SH-SY5Y (cell line): ENCODE measurements at regions not wholly inside any gene's neighbourhood (a gene's known extent, or its start where the extent isn't known, plus 50 kb on each side); places are given as distances from the start of the nearest gene placed in this dataset.

Experiments used
- GATA2 ChIP-seq: IDR thresholded peaks from 2 replicates; pipeline ENCODE4 v1.6.1; 2011; ENCODE audit warnings: mild to moderate bottlenecking, low read depth, low read length
- GATA3 ChIP-seq: IDR thresholded peaks from 2 replicates; pipeline ENCODE4 v1.6.1; 2011; ENCODE audit warnings: low read depth, mild to moderate bottlenecking, low read length, moderate library complexity

DNA sequence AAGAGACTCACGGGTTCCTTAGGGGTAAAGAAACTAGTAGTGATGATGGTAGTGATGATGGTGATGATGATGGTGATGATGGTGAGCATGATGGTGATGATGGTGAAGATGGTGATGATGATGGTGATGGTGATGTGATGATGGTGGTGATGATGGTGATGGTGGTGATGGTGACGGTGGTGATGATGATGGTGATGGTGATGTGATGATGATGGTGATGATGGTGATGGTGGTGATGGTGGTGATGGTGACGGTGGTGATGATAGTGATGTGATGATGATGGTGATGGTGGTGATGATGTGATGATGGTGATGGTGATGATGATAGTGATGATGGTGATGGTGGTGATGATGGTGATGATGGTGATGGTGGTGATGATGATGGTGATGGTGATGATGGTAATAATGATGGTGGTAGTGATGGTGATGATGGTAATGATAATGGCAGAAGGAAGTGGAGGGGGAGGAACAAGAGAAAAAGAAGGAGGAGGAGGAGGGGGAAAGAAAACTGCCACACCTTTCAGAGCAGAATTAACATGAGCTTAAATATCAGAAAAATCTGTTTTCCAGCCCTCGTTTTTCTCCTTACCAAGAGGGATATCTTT lies 85.5 kb downstream of the FZD10 start:
- TF ChIP-seq GATA3 (no peak), GATA2 (no peak)

DNA sequence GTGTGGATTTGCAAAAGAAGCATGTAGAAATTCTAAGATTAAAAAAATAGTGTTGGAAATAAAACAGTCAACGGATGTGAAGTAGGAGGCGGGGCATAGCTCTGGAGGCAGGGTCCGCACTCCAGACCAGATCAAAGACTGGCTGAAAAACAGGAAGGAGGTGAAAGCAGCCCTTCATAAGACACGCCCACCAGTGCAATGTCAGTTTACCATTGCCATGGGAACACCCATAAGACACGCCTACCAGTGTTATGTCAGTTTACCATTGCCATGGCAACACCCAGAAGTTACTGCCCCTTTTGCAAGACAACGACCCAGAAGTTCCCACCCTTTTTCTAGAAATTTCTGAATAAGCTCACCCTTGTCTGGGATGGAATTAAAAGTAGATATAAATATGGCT lies 87.1 kb downstream of the FZD10 start:
- TF ChIP-seq GATA2 (no peak), GATA3 (no peak)

DNA sequence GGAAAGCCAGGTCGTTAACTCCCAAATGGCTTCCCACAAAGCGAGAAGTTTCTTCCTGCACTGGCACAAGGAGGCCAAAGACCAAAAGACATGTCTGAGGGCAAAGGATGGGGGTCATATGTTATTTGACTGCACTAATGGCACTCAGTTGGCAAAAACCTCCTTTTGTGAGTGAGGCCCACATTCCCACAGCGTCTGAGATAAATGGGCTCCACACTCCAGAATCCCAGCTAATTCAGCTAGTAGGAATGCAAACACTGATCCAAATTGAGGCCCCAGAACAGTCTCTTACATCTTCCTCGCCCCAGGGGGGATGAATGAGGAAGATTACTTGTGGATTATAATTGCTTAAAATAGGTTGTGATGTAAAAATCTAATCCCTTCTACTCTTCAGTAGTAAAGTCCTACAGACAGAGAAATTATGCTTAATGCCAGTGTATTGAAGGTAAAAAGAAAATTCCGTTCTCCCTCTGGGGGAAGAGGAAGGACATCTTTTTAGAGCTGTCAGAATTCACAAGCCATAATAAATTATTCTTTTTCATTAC lies 86.4 kb upstream of the PIWIL1 start:
- TF ChIP-seq GATA2 (no peak), GATA3 (no peak)

DNA sequence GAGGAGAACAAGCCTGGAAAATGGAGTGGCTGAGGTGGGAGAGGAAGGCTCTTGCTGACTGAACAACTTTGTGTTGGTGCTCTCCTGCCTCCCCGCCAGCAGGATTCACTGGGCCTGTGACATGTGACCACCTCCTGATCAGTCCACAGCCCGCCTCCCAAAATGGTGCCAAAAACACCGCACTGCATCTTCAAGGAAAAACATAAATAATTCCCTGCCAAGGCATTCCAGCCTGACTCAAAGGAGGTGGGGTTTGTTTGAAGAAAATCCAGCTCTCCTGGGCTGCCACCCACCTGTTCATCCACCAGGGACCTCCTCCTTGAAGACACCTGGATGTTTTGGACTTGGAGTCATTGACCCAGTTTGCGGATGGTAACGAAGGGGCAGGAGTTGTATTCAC lies 83.8 kb upstream of the PIWIL1 start:
- TF ChIP-seq GATA3 (no peak), GATA2 (no peak)

DNA sequence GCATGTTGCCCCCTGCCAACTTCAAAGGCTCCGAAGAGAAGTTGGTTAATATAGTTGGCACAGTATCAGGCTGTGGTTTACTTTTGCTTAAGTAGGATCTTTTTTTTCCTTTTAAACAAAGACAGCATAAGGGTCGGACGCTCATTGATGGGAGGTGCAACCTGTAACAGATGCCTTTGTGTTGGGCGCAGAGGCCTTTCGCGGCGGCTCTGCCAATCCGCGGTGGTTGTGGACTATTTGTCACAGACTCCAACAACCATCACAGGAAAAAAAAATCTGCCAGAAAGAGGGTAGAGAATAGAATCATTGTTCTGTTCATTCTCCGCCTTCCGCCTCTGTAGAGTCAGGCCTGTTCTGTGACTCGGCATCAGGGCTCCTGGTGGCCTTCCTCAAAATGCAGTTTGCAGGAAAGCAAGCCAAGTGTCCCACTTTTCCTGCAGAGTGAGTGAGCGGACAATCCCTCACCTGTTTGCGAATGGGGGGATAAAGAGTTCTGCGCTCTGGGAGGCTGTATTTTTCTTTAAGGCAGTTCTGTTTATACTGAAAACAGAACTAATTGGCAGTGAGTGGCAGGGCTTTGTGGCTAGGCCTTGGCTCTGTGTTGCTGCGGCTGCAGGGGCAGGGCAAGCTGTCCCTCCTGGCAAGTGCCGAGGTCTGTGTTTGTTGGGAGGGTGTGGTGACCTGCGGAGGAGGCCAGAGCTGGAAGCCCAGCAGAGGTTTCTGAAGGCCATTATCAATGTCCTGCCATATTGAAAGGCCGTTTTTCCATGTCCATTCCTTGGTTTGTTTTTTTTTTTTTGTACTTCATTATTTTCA lies 83.0 kb upstream of the PIWIL1 start:
- no peak for TF ChIP-seq GATA2
- no peak for TF ChIP-seq GATA3

DNA sequence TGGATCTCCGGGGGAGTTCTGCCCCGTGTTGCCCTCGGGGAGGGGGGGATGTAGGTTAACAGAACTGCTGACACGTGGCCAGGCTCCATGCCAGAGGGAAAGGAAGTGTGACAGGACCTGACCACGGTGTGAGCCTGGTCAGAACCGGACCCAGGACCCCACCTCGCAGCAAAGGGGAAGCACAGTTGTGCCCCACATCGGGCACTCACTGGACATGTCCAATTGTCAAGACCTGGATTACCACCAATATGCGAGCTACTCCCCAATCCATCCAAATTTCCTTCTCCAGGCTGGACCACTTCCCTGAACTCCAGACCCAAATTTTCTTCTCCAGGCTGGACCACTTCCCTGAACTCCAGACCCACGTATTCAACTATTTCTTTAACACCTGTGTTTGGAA lies 78.8 kb upstream of the PIWIL1 start:
- TF ChIP-seq GATA2 (no peak), GATA3 (no peak)

DNA sequence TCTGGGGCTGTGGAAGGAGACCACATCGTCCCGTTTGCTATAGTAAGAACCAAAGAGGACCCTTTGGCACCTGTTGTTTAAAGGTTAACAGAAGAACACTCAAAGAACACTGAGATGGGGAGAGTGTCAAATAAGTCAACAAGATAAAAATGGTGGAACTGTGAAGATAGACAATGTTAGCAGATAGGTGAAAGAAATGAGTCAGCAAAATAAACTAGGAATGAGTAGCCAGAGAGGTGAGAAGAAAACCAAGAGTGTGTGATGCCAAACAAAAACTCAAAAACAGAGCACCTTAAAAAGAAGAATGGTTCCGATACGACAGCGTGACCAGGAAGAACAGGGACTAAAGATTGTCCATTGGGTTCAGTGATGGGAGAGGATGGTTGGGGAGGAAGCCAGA lies 74.7 kb upstream of the PIWIL1 start:
- TF ChIP-seq GATA3 (no peak), GATA2 (no peak)

DNA sequence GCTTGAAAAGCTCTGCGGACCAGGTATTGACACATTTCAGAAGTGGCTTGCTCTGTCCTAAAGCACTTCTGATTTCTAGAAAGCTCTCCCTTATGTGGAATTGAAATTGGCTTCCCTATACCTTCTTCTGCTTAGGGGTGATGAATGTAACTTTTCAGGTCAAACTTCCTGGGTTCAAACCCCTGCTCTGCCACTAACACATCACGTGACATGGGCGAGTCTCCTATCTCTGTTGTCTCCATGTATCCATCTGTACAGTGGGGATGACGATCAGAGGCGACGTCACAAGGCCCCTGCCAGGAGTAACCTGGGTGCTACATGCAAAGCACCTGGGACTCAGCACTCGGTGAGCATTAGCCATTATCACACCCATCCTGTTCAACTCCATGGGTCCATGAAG lies 73.7 kb upstream of the PIWIL1 start:
- TF ChIP-seq GATA2 = no peak
- TF ChIP-seq GATA3 = no peak

DNA sequence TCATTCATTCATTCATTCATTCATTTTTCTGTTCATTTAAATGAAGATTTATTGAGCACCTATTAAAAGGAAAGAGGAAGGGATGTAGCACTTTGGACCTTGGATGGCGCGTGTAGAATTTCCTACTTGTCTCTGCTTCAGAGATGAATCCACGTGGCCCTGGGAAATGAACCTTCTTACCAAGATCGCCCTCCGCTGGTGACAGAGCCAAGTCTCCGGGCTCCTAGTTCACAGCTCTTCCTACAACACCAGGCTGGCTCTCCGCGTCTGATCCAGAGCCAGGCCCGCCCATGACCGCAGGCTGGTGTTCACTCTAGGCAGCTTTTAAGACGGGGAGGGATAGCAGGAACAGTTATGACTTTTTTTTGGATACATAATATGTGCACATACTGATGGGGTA lies 70.9 kb upstream of the PIWIL1 start:
- TF ChIP-seq GATA2 (no peak), GATA3 (no peak)

DNA sequence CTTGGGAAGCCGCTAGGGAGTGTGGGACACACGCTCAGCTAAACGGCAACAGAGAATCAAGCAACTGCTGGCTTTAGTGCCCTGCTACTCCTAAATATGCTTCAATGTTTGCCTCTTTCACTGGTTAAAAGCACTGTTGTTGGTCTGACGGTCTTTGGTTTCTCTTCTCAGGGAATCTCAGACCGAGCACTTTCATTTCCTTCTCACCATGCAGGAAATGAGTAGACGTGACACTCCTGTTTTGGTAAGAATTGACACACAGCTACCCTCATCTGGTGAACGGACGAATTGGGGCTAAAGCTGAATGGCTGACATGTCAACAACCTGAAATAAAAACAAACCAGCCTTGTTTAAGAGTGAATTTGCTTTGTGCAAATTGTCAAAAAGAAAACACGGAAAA lies 57.5 kb upstream of the PIWIL1 start:
- TF ChIP-seq GATA2 (no peak), GATA3 (no peak)

DNA sequence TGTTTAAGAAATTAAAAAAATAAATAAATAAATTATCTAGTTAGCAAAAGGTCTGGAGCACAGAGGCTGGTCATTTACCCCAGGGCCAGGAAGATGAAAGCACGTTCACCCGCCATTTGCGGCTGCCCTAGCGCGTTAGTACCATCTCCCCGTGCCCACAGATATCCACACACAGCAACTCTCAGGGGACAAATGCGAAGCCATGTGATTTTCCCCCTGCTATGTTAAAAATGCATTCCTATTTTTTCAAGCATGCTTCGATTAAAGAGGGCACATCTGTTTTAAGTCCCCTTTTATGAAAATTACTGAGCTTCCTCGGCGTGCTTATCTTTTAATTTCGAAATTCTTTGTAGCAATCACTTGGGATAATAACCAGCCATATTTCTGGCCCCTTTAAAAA lies 56.9 kb upstream of the PIWIL1 start:
- TF ChIP-seq GATA3 (no peak), GATA2 (no peak)

DNA sequence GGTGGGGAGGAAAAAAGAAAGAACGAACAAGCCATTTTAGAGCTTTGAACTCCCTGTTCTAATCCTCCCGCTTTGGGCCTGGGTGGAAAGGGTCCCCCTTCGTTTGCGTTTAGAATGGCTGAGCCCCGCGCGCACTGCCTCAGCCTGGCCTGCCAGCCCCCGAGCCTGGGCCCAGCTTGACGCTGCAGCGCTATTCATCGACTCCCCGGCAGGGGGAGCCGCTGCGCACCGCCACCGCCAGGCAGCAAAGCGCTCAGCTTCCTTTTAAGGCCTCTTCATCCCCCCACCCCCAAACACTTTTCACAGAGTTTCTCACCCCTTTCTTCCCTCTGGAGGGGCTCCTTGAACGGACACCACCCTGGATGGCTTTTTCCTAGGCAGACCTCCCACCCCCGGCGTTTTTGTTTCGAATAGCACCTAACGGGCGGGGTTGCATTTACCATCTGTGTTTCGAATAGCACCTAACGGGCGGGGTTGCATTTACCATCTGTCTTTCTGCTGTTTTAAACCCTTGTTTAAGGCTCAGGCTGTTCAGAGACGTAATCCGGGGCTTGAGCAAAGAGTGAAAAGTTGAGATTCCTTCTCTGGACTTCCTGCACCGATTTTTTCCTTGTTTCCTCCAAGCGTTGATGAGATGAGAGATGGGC lies 56.4 kb upstream of the PIWIL1 start:
- no peak for TF ChIP-seq GATA3
- TF ChIP-seq GATA2 = no peak

DNA sequence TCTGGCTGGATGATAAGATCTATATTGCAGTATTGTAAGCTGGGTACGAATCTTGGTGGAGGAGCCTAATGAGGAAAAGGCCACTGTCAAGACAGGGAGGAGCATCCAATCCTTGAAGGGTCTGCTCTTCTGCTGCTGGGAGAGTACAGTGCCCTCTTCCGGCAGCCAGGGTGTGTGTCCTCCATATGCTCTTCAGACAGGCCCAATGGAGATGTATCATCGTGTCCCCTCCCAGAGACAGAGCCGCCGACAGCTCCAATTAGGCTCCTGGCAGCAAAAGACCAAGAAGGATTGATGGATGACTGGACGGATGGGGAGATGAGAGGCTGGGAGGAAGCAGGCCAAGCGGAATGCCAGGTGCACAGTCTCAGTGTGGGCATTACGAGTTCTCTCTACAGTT lies 51.6 kb upstream of the PIWIL1 start:
- TF ChIP-seq GATA3 (no peak), GATA2 (no peak)

DNA sequence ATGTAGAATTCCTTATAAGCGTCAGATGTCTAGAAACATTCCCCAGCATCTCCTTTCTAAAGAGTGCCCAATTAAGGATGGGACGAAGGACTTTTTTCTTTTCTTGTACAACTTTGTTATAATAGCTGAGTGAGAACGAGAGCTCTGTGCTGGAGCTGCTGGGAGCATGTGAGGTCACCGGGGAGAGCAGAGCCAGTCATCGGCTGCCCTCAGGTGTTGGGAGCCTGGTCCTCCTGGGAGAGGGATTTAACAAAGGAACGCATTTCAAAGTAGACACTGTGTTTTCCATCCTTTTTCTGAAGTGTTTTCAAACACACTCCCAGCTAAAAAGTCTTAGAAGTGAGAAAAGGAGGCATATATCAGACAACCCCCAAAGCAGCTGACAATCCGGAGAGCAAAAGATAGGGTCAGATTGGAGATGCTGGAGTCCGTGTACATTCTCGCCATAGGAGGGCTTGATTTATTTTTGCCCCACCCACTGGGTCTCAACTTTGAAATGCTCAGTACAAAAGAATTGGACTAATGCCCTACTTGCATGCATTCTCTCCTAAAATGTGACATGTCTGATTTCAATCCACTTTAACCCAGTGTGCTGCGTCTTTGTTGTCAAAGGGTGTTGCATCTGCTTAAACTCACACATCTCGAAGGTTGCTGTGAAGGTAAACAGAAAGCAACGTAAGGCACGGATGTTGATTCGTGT lies 50.8 kb upstream of the PIWIL1 start:
- TF ChIP-seq GATA2 (no peak), GATA3 (no peak)
